Hepatocyte (in vitro differentiated cells): ENCODE measurements at regions not wholly inside any gene's neighbourhood (a gene's known extent, or its start where the extent isn't known, plus 50 kb on each side); places are given as distances from the start of the nearest gene placed in this dataset.

Source experiments
- DNase-seq: peaks from one replicate; pipeline ENCODE4 v3.0.0-alpha.2; 2016; ENCODE audit warnings: low spot score
- H2AFZ ChIP-seq: fragments of 200-600 bp; sonication (generic); 2 replicates; pipeline ENCODE4 v1.6.0; 2016; ENCODE audit warnings: antibody characterized with exemption, mild to moderate bottlenecking
- H3K27ac ChIP-seq: fragments of 200-600 bp; sonication (generic); 2 replicates; pipeline ENCODE4 v1.5.1; 2016; ENCODE audit warnings: mild to moderate bottlenecking
- H3K27me3 ChIP-seq: fragments of 200-600 bp; sonication (generic); 2 replicates; pipeline ENCODE4 v1.6.1; 2016
- H3K36me3 ChIP-seq: fragments of 200-600 bp; sonication (generic); replicated peaks from 2 replicates; pipeline ENCODE4 v1.5.1; 2016; ENCODE audit warnings: low read depth; ENCODE audit not compliant: insufficient read depth
- H3K4me1 ChIP-seq: fragments of 200-600 bp; sonication (generic); 2 replicates; pipeline ENCODE4 v1.5.1; 2016; ENCODE audit warnings: mild to moderate bottlenecking, moderate library complexity; ENCODE audit not compliant: insufficient read depth
- H3K4me2 ChIP-seq: fragments of 200-600 bp; sonication (generic); 2 replicates; pipeline ENCODE4 v1.6.0; 2016
- H3K4me3 ChIP-seq: fragments of 200-600 bp; sonication (generic); 2 replicates; pipeline ENCODE4 v1.5.1; 2016; ENCODE audit warnings: mild to moderate bottlenecking
- H3K79me2 ChIP-seq: fragments of 200-600 bp; sonication (generic); 2 replicates; pipeline ENCODE4 v1.6.0; 2017; ENCODE audit warnings: mild to moderate bottlenecking
- H3K9me2 ChIP-seq: fragments of 200-600 bp; sonication (generic); replicated peaks from 2 replicates; pipeline ENCODE4 v1.6.0; 2017; ENCODE audit warnings: mild to moderate bottlenecking; ENCODE audit not compliant: insufficient read depth
- H3K9me3 ChIP-seq: fragments of 200-600 bp; sonication (generic); 2 replicates; pipeline ENCODE4 v1.5.1; 2016; ENCODE audit warnings: low read depth, mild to moderate bottlenecking
- H4K20me1 ChIP-seq: fragments of 200-600 bp; sonication (generic); 2 replicates; pipeline ENCODE4 v1.6.0; 2016; ENCODE audit warnings: mild to moderate bottlenecking; ENCODE audit not compliant: insufficient read depth, poor library complexity, severe bottlenecking
- EZH2 ChIP-seq: fragments of 200-600 bp; sonication (generic); IDR thresholded peaks from 2 replicates; pipeline ENCODE4 v1.6.1; 2016; ENCODE audit warnings: antibody characterized with exemption, mild to moderate bottlenecking, borderline replicate concordance
- EZH2phosphoT487 ChIP-seq: fragments of 200-600 bp; sonication (generic); IDR thresholded peaks from one replicate; pipeline ENCODE4 v1.6.1; 2018; ENCODE audit warnings: antibody characterized with exemption, mild to moderate bottlenecking, low read depth, moderate library complexity; ENCODE audit not compliant: unreplicated experiment, severe bottlenecking
- WGBS: methylation state at CpG from one replicate; pipeline ENCODE4 v1.1.6; 2016; ENCODE audit warnings: low lambda C conversion rate; ENCODE audit errors: missing lambda C conversion rate; 5-methylcytosine and 5-hydroxymethylcytosine counted together
- TF ChIP-seq, protein P1 (sequence below): fragments of 200-600 bp; sonication (generic); IDR thresholded peaks from 2 replicates; pipeline ENCODE4 v1.5.1; 2016; ENCODE audit warnings: antibody characterized with exemption, mild to moderate bottlenecking; ENCODE audit not compliant: poor library complexity

DNA sequence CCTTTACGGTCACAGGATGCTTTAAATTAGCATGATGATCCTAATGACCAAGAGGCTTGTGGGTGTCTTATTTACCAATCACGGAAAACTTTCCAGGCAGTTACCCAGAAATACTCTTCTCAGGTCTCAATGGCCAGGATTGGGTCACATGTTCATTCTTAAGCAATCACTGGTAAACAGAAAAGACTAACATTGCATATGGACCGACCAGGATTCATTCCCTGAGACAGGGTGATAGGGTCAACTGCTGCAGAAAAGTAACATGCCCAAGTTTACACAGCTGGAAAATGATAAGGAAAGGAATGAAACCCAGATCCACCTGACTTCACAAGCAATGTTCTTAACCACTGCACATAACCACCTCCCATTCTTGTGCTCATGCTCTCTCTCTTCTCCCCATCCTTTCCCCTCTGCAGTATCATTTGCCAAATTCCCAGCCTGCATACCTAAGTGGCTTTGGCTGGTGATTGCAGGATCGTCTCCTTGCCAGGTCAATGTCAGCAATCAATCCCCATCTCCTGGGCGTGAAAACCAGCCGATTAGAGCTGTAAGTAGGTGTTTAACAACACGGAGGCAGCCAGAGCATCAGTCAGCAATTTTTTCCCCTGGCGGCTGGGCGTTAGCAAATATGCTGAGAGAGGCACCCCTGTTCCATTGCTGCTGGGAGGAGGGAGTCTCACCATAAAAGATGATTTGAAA lies 219.4 kb downstream of the NMUR2 start:
- H2AFZ ChIP-seq: no peak overlapping the region
- H3K79me2 ChIP-seq: no peaks in the 10 kb centered on the region
- no peaks in the 10 kb centered on the region for H3K4me1 ChIP-seq
- H3K27me3 ChIP-seq: no peaks in the 10 kb centered on the region
- WGBS: 61% methylated on average over 9 of the region's 9 CpGs
- H3K27ac ChIP-seq: peak overlapping the region; percentile 39
- H3K9me2 ChIP-seq: no peaks in the 10 kb centered on the region
- peak; percentile 29 for DNase-seq
- H3K4me3 ChIP-seq: no peak overlapping the region
- H3K36me3 ChIP-seq: no peaks in the 10 kb centered on the region
- H3K4me2 ChIP-seq: peak overlapping the region; percentile 39
- TF ChIP-seq, protein P1, sequence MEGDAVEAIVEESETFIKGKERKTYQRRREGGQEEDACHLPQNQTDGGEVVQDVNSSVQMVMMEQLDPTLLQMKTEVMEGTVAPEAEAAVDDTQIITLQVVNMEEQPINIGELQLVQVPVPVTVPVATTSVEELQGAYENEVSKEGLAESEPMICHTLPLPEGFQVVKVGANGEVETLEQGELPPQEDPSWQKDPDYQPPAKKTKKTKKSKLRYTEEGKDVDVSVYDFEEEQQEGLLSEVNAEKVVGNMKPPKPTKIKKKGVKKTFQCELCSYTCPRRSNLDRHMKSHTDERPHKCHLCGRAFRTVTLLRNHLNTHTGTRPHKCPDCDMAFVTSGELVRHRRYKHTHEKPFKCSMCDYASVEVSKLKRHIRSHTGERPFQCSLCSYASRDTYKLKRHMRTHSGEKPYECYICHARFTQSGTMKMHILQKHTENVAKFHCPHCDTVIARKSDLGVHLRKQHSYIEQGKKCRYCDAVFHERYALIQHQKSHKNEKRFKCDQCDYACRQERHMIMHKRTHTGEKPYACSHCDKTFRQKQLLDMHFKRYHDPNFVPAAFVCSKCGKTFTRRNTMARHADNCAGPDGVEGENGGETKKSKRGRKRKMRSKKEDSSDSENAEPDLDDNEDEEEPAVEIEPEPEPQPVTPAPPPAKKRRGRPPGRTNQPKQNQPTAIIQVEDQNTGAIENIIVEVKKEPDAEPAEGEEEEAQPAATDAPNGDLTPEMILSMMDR: no peak
- TF ChIP-seq EZH2: no peak
- TF ChIP-seq EZH2phosphoT487: no peak
- H3K9me3 ChIP-seq: no peaks in the 10 kb centered on the region
- H4K20me1 ChIP-seq: no peaks in the 10 kb centered on the region

DNA sequence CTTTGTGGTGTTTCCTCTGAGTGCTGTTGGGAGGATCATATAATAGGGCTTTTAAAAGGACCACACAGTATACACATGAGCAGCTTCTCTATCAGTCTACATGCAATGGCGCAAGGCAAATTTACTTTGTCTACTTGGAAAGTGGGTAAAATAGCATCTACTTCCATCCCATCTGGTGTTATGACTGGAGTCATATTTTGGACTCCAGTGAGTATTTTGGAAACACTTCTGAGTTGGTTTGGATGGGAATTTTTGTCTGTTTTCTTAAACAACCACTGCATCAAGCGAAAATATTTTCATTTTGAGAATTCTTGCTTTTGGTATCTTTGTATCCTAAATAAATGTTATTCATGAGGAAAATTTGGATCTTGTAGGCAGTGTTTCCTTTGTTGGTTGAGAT lies 220.8 kb downstream of the NMUR2 start:
- Histone ChIP-seq H3K79me2 (no peaks in the 10 kb centered on the region), H3K9me3 (no peaks in the 10 kb centered on the region), H4K20me1 (no peaks in the 10 kb centered on the region), H3K27me3 (no peaks in the 10 kb centered on the region), H3K27ac (no peak overlapping the region), H2AFZ (no peak overlapping the region), H3K4me1 (no peaks in the 10 kb centered on the region), H3K9me2 (no peaks in the 10 kb centered on the region), H3K36me3 (no peaks in the 10 kb centered on the region), H3K4me2 (no peak overlapping the region), H3K4me3 (no peak overlapping the region)
- TF ChIP-seq EZH2 (no peak), EZH2phosphoT487 (no peak)
- TF ChIP-seq, protein P1: no peak
- DNase-seq: no peak
- 72% methylated on average over 2 of the region's 2 CpGs for WGBS

DNA sequence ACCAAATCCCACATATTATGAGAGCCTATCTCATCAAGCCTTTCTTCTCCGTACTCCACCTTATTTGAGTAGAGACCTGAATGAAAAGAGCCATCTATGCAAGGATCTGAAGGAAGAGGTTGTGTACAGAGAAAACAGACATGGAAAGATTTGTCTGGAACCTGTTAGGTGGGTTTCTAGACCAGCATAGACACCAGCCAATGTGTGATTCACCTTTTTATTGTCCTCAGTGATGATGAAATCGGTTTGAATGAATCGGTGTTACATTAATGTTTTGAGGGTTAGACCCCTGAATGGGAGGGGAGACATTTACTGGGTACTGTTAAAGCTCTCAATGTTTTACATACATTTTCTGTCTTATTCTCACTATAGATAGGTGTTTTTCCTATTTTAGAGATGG lies 223.6 kb downstream of the NMUR2 start:
- TF ChIP-seq EZH2phosphoT487: no peak
- TF ChIP-seq, protein P1: no peak
- Histone ChIP-seq H3K27me3 (no peaks in the 10 kb centered on the region), H3K4me2 (no peak overlapping the region), H3K4me3 (no peak overlapping the region), H3K9me3 (no peaks in the 10 kb centered on the region), H4K20me1 (no peaks in the 10 kb centered on the region), H3K79me2 (no peaks in the 10 kb centered on the region), H3K4me1 (no peaks in the 10 kb centered on the region), H2AFZ (no peak overlapping the region), H3K36me3 (no peaks in the 10 kb centered on the region), H3K9me2 (no peaks in the 10 kb centered on the region), H3K27ac (no peak overlapping the region)
- no peak for DNase-seq
- 66% methylated on average over 3 of the region's 3 CpGs for WGBS

DNA sequence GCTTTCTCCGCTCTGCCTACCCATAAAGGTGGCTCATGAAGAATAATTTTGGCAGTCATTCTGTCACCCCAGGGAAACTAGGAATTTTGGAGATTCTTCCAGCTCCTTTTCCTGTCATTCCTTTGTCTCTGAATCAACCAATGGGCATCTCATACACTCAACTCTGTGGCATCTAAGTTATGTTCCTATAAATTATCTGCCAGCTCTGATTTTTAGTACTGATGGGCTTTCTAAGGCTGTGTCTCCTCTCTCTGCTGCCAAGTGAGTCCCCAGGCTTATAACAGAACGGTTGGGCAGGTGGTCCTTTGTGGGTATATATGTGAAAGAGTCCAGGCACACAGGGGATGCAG lies 226.8 kb downstream of the NMUR2 start:
- Histone ChIP-seq H3K27me3 (no peaks in the 10 kb centered on the region), H3K4me2 (no peak overlapping the region), H3K9me2 (no peaks in the 10 kb centered on the region), H2AFZ (no peak overlapping the region), H3K36me3 (no peaks in the 10 kb centered on the region), H3K4me3 (no peak overlapping the region), H3K79me2 (no peaks in the 10 kb centered on the region), H4K20me1 (no peaks in the 10 kb centered on the region), H3K9me3 (no peaks in the 10 kb centered on the region), H3K4me1 (no peaks in the 10 kb centered on the region), H3K27ac (no peak overlapping the region)
- TF ChIP-seq, protein P1: no peak
- TF ChIP-seq EZH2phosphoT487 (no peak), EZH2 (no peak)
- no peak for DNase-seq
- WGBS: 61% methylated on average over 2 of the region's 2 CpGs
